ENCODE measurements at regions not wholly inside any gene's neighbourhood (a gene's known extent, or its start where the extent isn't known, plus 50 kb on each side); places are given as distances from the start of the nearest gene placed in this dataset.

- no peaks in the 10 kb centered on the region for H3K4me1 Mint-ChIP-seq (ENCODE audit: low read depth, unreplicated experiment)
- Histone ChIP-seq H4K20me1 (ENCODE audit: insufficient read depth, low read length) (no peaks in the 10 kb centered on the region), H3K4me1 (ENCODE audit: insufficient read depth, low read length) (no peaks in the 10 kb centered on the region), H2AFZ (ENCODE audit: low read depth, low read length) (no peak overlapping the region), H3K79me2 (ENCODE audit: insufficient read depth, low read length) (no peaks in the 10 kb centered on the region), H3K27me3 (ENCODE audit: insufficient read depth, low read length) (no peaks in the 10 kb centered on the region), H3K4me3 (ENCODE audit: insufficient read depth, low read depth, low read length) (no peak overlapping the region), H3K9me3 (ENCODE audit: insufficient read depth, low read depth, low read length) (peaks cover 4% of the 10 kb centered on the region), H3K36me3 (ENCODE audit: insufficient read depth, low read length) (no peaks in the 10 kb centered on the region), H3K27ac (ENCODE audit: low read depth, low read length) (no peak overlapping the region), H3K9ac (ENCODE audit: low read length) (no peak overlapping the region), H3K4me2 (ENCODE audit: low read length) (no peak overlapping the region)
- FAIRE-seq (no peak), DNase-seq (ENCODE audit: low read depth) (no peak)
- no peak overlapping the region for H3K4me3 Mint-ChIP-seq (ENCODE audit: unreplicated experiment)
- H3K36me3 Mint-ChIP-seq (ENCODE audit: low read depth, unreplicated experiment): no peaks in the 10 kb centered on the region
- TF ChIP-seq EZH2 (IDR thresholded peaks at IDR 0.05; ENCODE audit: insufficient read depth, low read length) (no peak), CTCF (IDR thresholded peaks at IDR 0.05; ENCODE audit: insufficient read depth, low read depth, low read length) (no peak)
- H3K27me3 Mint-ChIP-seq (ENCODE audit: low read depth, unreplicated experiment): peaks cover 14% of the 10 kb centered on the region
- H3K27ac Mint-ChIP-seq (ENCODE audit: unreplicated experiment): no peak overlapping the region
- peaks cover 2% of the 10 kb centered on the region for H3K9me3 Mint-ChIP-seq (ENCODE audit: unreplicated experiment)
Observed at GRCh38 chr5:179409806-179410205, 64.5 kb upstream of the ADAMTS2 start.

- no peak overlapping the region for H3K27ac Mint-ChIP-seq (ENCODE audit: unreplicated experiment)
Observed at GRCh38 chr5:179408611-179409010, 63.4 kb upstream of the ADAMTS2 start.

More at GRCh38 chr5:179408611-179409010, 63.4 kb upstream of the ADAMTS2 start:
- TF ChIP-seq CTCF (IDR thresholded peaks at IDR 0.05; ENCODE audit: insufficient read depth, low read depth, low read length) (no peak), EZH2 (IDR thresholded peaks at IDR 0.05; ENCODE audit: insufficient read depth, low read length) (no peak)
- Mint-ChIP-seq H3K36me3 (ENCODE audit: low read depth, unreplicated experiment) (peaks cover 2% of the 10 kb centered on the region), H3K27me3 (ENCODE audit: low read depth, unreplicated experiment) (peaks cover 15% of the 10 kb centered on the region), H3K4me3 (ENCODE audit: unreplicated experiment) (no peak overlapping the region), H3K4me1 (ENCODE audit: low read depth, unreplicated experiment) (no peaks in the 10 kb centered on the region), H3K9me3 (ENCODE audit: unreplicated experiment) (peaks cover 3% of the 10 kb centered on the region)
- H3K27ac ChIP-seq (ENCODE audit: low read depth, low read length): no peak overlapping the region
- no peaks in the 10 kb centered on the region for H3K27me3 ChIP-seq (ENCODE audit: insufficient read depth, low read length)
- H3K9ac ChIP-seq (ENCODE audit: low read length): no peak overlapping the region
- no peaks in the 10 kb centered on the region for H3K4me1 ChIP-seq (ENCODE audit: insufficient read depth, low read length)
- no peak overlapping the region for H3K4me3 ChIP-seq (ENCODE audit: insufficient read depth, low read depth, low read length)
- H2AFZ ChIP-seq (ENCODE audit: low read depth, low read length): no peak overlapping the region
- H3K36me3 ChIP-seq (ENCODE audit: insufficient read depth, low read length): no peaks in the 10 kb centered on the region
- no peak overlapping the region for H3K4me2 ChIP-seq (ENCODE audit: low read length)
- H4K20me1 ChIP-seq (ENCODE audit: insufficient read depth, low read length): no peaks in the 10 kb centered on the region
- FAIRE-seq: no peak
- H3K79me2 ChIP-seq (ENCODE audit: insufficient read depth, low read length): no peaks in the 10 kb centered on the region
- peaks cover 9% of the 10 kb centered on the region for H3K9me3 ChIP-seq (ENCODE audit: insufficient read depth, low read depth, low read length)
- DNase-seq (ENCODE audit: low read depth): no peak

All from astrocyte (in vitro differentiated cells and primary cell).